ENCODE measurements at regions not wholly inside any gene's neighbourhood (a gene's known extent, or its start where the extent isn't known, plus 50 kb on each side); places are given as distances from the start of the nearest gene placed in this dataset.
A peak's percentile ranks its signal among the peaks of the same experiment; 100 is the strongest.

GRCh38 chr5:166428264-166428803 lies 1863.1 kb upstream of the WWC1 start:
- TF ChIP-seq ATF2 (CRISPR knock-in tag; IDR thresholded peaks at IDR 0.05; ENCODE audit: borderline replicate concordance, low read depth) (no peak), JUN (CRISPR knock-in tag; IDR thresholded peaks at IDR 0.05) (no peak), PREB (CRISPR knock-in tag; IDR thresholded peaks at IDR 0.05; ENCODE audit: borderline replicate concordance) (no peak), ZNF532 (CRISPR knock-in tag; IDR thresholded peaks at IDR 0.05; ENCODE audit: borderline replicate concordance) (no peak)
- H3K9me3 Mint-ChIP-seq, result peaks cover 7% of the 10 kb centered on the region
- no peaks in the 10 kb centered on the region for H3K27me3 Mint-ChIP-seq (ENCODE audit: low read depth)
- ATAC-seq (no peak), DNase-seq (ENCODE audit: low spot score) (no peak)
- H3K4me3 Mint-ChIP-seq, result no peak overlapping the region
- peaks cover 64% of the 10 kb centered on the region for H3K4me1 Mint-ChIP-seq
- peak overlapping the region; percentile 100; the same call in 1 of the 2 replicates for H3K27ac Mint-ChIP-seq
- peaks cover 6% of the 10 kb centered on the region; the same call in 1 of the 2 replicates for H3K36me3 Mint-ChIP-seq
- CTCF ChIA-PET, result no interaction called here
- POLR2A ChIA-PET, result no interaction called here

- Mint-ChIP-seq H3K9me3 (peaks cover 12% of the 10 kb centered on the region), H3K36me3 (peaks cover 11% of the 10 kb centered on the region), H3K27me3 (ENCODE audit: low read depth) (no peaks in the 10 kb centered on the region), H3K27ac (peak overlapping the region; percentile 100), H3K4me1 (peaks cover 58% of the 10 kb centered on the region), H3K4me3 (peak overlapping the region; percentile 69)
- 0 out of 2 replicates have a peak, but pooled peaks have one; percentile 18 for TF ChIP-seq ETV6 (CRISPR knock-in tag; IDR thresholded peaks at IDR 0.05)
- no peak for TF ChIP-seq HMGA2 (CRISPR knock-in tag; IDR thresholded peaks at IDR 0.05)
- TF ChIP-seq NFATC4 (CRISPR knock-in tag; IDR thresholded peaks at IDR 0.05), result no peak
- TF ChIP-seq TEAD1 (CRISPR knock-in tag; IDR thresholded peaks at IDR 0.05), result peak; percentile 88; the same call in 1 of the 2 replicates
- TF ChIP-seq MYBL2 (CRISPR knock-in tag; IDR thresholded peaks at IDR 0.05), result no peak
- no peak for TF ChIP-seq ZNF138 (CRISPR knock-in tag; conservative IDR thresholded peaks at IDR 0.05)
- no peak for TF ChIP-seq SMAD4 (CRISPR knock-in tag; IDR thresholded peaks at IDR 0.05)
- 0 out of 2 replicates have a peak, but pooled peaks have one; percentile 22 for TF ChIP-seq SP1 (CRISPR knock-in tag; conservative IDR thresholded peaks at IDR 0.05)
- no peak for TF ChIP-seq GRHL2 (CRISPR knock-in tag; IDR thresholded peaks at IDR 0.05; ENCODE audit: insufficient replicate concordance, severe bottlenecking)
- peak; percentile 30; the same call in 1 of the 2 replicates for TF ChIP-seq ZNF423 (CRISPR knock-in tag; IDR thresholded peaks at IDR 0.05)
- TF ChIP-seq ZBTB43 (CRISPR knock-in tag; IDR thresholded peaks at IDR 0.05), result 0 out of 2 replicates have a peak, but pooled peaks have one; percentile 57
- TF ChIP-seq AFF4 (CRISPR knock-in tag; IDR thresholded peaks at IDR 0.05; ENCODE audit: borderline replicate concordance), result 0 out of 2 replicates have a peak, but pooled peaks have one; percentile 68
- ATAC-seq (peak; percentile 97), DNase-seq (ENCODE audit: low spot score) (peak; percentile 76)
- CTCF ChIA-PET, result interaction anchor here (0.5 to 1.1 kb wide), 3 partner anchors 89 to 835 kb away, joined by 3 to 5 read pairs (median 4); no protein-coding TSS in a partner anchor
- POLR2A ChIA-PET, result no interaction called here
Measured at GRCh38 chr5:166430491-166431319, 1860.7 kb upstream of the WWC1 start.
